ENCODE measurements at regions not wholly inside any gene's neighbourhood (a gene's known extent, or its start where the extent isn't known, plus 50 kb on each side); places are given as distances from the start of the nearest gene placed in this dataset.
"Not testable (repeated sequence)": the region's sequence is repeated elsewhere in the genome, so short reads cannot be mapped to it uniquely, and the experiment has no call there.

DNA sequence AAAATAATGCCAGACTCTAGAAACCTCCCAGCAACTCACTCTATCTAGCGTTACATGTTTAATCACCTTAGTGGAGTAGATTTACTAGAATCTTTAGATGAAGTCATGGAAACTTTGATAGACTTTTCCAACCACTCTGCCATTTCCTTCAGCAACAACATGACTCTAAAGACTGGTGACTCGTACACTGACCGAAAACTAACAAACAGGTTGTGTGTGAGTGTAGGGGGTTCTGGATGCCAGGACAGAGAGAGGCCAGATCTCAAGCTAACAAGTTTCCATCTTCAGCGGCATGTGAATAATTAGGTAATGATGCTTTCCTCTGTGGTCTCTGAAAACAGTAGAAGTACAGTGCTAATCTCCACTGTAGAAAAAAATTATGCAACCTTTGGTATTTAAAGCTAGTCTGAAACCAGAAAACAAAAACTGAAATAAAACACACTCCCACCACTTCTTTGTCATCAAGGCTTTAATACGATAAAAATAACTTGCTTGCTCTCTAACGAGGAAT lies 286.4 kb downstream of the PRDM5 start:
- in situ Hi-C loops (cut with HindIII; ENCODE audit: low sequenced_read_pairs) = no loop called here
- DNase-seq (ENCODE audit: low spot score) = no peak

DNA sequence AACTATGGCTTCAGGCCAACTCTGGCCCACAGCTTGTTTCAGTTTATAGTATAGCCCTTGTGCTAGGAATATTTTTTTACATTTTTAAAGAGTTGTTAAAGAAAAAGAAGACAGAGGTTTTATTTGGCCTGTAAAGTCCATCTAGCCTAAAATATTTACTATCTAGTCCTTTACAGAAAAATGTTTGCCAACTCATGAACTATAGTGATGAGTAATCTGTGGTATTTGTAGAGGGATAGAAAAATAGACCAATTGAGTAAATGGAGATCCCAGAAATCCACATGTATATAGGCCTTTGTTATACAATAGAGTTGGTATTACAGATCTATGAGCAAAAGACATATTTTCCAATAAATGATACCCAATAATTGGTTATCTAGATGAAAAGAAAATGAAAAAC lies 288.7 kb downstream of the PRDM5 start:
- in situ Hi-C loops (cut with HindIII; ENCODE audit: low sequenced_read_pairs) = no loop called here
- DNase-seq (ENCODE audit: low spot score) = no peak

DNA sequence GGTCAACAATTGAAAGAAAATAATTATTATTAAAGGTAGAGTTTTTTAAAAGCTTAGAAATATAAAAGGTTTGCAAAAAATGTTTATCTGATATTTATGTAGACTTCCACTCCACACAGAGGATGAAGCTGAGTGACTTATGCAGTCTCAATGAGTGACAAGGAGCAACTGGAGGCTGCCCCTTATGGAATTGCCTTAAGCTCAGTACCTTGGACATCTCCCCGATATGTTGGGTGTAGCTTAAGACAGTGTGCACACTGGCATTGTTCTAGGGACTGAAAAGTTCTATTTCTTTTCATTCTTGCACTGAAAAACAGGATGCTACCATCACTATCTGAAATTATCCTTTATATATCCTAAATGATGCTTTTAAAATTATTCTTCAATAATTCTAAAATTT lies 292.1 kb downstream of the PRDM5 start:
- no peak for DNase-seq (ENCODE audit: low spot score)
- in situ Hi-C loops (cut with HindIII; ENCODE audit: low sequenced_read_pairs) = no loop called here

DNA sequence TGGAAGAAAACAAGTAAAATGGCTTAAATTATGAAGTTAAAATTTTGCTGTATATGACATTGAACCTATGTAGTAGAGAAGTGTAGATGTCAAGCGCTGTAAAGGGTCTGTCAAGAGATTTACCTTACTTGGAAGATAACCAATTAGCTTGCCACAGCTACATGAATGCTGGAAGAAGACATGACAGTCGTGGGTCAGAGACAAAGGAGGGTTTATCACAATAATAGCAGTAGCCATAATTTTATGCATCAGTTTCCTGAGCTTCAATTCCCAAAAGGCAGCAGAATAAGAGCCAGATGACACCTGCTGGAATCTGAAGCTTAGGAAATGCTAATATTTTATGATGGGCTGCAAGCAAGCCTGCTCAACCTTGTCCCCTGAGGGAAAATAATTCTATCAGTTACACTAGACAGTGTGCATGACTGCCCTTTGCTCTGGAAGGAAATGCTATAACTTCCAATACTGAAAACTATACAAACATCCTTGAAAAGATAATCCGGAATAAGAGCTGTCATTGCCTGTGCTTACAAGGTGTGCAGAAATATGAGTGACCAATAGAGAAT lies 292.9 kb downstream of the PRDM5 start:
- in situ Hi-C loops (cut with HindIII; ENCODE audit: low sequenced_read_pairs) = no loop called here
- no peak for DNase-seq (ENCODE audit: low spot score)

DNA sequence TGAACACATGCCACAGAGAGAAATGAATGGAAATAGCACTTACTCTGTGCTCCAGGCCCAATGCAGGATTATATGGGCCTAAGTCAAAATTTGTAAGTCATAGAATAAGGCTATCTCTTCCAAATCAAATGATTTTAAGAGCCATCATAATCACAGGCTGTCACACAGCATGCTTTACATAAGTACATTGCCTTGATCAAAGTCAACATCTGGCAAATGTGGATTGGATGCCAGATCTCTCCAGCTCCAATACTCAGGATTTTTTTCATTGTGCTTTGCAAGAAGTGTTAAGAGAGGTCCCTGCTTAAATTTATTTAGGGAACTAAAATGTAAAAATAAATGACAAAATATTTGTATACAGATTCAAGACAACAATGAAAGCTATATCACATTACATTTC lies 299.9 kb downstream of the PRDM5 start:
- in situ Hi-C loops (cut with HindIII; ENCODE audit: low sequenced_read_pairs) = no loop called here
- no peak for DNase-seq (ENCODE audit: low spot score)

DNA sequence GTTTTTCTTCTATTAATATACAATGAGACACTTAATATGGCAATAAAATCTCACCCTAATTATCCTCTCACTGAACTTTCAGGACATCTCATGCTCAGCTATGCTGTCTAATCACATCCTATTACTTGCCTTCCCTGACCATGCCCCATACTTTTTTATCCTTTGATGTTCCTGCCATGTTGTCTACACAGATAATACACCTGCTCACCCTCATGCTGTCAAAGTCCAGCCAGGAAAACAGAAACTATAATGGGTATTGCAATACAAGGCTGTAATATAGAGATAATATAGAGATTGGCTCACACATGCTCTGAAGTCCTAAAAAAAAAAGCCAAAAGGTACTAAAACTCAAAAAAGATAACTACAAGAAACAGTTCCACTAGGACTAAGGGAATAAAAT lies 305.4 kb downstream of the PRDM5 start:
- in situ Hi-C loops (cut with HindIII; ENCODE audit: low sequenced_read_pairs) = no loop called here
- DNase-seq (ENCODE audit: low spot score) = no peak

DNA sequence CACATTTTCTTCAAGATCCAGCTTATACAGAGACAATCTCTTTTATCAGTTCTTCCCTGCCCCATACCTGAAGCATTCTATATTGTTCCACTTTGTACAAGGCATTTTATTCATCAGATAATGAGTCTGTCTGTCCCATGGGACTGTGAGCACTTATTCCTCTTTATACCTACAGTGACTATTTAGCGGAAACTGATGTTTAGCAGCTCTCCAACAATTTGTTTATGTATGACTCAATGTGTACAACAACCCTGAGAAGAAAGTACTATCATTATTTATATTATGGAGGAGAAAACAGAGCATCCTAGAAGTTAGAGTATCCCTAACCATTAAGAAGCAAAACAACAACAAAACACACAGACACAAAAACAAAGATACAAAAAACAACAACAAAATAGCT lies 306.5 kb downstream of the PRDM5 start:
- in situ Hi-C loops (cut with HindIII; ENCODE audit: low sequenced_read_pairs) = no loop called here

DNA sequence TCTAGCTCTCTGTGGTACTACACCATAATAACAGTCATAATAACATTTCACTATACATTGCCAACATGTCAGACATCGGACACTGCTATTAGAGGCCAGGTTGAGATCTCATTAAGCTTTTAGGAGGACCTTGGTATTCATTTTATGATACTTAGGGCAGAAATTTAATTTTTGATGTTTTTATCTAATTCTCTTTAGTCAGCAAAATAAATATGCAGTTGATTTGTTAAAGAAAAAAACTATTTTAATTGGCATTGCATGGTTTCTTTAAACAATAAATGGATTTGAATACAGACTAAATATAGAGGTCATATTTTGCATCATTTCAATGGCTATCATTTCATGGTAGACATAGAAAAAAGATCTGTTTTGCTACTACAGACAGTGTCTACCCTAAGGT lies 308.7 kb downstream of the PRDM5 start:
- in situ Hi-C loops (cut with HindIII; ENCODE audit: low sequenced_read_pairs) = no loop called here
- no peak for DNase-seq (ENCODE audit: low spot score)

More for the DNA sequence above, 306.5 kb downstream of the PRDM5 start:
- DNase-seq (ENCODE audit: low spot score) = no peak

DNA sequence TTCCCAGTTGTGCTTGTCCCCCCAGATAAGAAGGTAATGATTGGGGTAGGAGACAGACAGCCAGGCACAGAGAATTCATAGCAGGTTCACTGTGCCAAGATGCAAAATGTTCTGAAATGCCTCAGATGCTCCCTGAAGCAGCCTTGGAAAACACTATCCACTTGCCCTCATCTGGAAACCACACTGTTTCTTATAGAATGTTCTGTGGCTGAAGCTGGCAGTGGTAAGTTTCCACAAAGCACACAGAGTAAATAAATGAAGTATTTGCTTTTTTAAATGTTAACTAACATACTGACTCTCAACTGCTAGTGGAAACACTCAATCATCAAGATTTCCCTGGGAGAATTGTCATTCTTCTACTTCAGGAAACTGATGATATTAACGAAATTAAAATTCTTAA lies 311.4 kb downstream of the PRDM5 start:
- DNase-seq (ENCODE audit: low spot score) = no peak
- in situ Hi-C loops (cut with HindIII; ENCODE audit: low sequenced_read_pairs) = no loop called here

DNA sequence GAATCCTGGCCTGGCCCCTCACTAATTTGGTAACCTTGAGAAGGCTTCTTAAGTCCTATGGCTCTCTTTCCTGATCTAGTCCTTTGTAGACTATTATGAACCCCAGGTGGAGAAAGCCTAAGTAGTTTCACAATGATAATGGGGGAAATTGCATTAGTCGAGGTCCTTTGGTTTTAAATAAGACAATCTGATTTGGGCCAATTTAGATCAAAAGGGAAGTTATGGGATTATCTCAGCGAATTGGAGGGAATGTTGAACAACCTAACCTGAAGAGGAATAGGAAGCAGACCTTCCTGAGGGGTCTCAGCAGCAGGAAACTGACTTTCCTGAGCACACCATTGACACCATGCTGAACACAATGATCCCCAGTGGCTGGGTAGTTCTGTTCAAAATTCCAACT lies 331.5 kb downstream of the PRDM5 start:
- in situ Hi-C loops (cut with HindIII; ENCODE audit: low sequenced_read_pairs) = no loop called here
- no peak for DNase-seq (ENCODE audit: low spot score)

DNA sequence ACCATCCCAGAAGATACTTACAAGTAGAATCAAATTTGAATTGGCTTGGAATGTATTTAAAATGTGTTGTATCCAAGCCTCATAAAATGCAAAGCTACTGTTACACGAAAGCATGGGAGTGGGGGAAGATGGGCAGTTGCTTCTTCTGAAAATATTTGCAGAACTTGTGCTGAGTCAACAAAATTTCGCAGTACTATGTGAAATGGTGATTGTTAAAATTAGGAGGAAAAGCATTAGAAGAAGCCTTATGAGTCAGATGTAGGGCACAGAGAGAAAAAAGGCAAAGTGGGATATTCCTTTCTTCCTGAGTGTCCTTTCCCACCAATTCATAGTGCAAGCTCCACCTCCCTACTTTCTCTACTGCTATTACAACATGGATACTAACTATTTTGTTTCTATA lies 332.7 kb downstream of the PRDM5 start:
- in situ Hi-C loops (cut with HindIII; ENCODE audit: low sequenced_read_pairs) = no loop called here
- no peak for DNase-seq (ENCODE audit: low spot score)

DNA sequence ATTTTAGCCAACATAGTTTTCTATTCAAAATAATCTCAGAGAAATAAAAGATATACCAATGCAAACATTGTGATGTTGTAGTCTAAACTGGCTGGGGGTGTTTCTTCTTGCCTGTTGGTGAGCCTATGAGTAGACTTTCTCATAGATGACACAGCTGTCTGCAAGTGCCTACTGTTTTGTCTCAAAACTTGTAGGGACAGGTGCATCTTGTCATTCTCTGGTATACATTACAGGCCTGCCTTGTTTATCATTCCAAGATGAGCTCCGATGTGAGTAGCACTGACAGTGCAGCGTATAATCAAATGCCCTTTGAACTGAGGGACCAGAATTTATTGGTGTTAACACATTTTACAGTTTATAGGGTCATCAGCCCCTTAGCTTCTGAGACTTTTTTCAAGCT lies 353.8 kb downstream of the PRDM5 start:
- no peak for DNase-seq (ENCODE audit: low spot score)
- in situ Hi-C loops (cut with HindIII; ENCODE audit: low sequenced_read_pairs) = no loop called here

DNA sequence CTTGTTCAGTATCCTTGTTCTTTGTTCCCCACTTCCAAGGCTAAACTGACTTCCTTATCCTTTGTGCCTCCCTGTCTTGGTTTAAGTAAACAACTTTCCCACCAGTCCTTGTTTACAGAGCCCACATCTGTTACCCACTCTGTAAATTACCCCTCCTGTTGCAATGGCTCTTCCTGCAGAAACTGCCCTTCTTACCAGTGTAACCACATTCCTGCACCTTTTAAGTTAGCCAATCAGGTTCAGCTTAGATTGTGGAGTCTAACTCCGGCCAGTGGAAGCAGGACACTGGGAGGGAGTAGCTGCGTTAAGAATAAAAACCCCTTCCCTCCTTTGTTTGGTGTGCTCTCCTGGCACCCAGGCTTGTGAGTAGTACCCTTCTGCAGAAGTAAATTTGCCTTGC lies 360.9 kb downstream of the PRDM5 start:
- no peak for DNase-seq (ENCODE audit: low spot score)
- in situ Hi-C loops (cut with HindIII; ENCODE audit: low sequenced_read_pairs) = no loop called here

DNA sequence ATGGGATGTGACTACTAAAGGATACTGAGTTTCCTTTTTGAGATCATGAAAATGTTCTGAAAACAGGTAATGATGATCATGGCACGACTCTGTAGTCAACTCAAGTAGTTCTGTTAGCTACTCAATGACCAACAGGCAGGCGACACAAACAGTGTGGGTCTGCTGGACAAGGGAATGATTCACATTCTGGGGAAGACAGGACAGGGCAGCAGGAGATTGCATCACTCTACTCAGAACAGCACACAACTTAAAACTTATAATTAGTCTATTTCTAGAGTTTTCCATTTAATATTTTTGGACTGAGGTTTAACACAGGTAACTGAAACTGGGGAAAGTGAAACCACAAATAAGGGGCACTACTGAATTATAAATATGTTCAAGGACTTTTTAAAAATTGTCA lies 365.2 kb downstream of the PRDM5 start:
- in situ Hi-C loops (cut with HindIII; ENCODE audit: low sequenced_read_pairs) = no loop called here
- no peak for DNase-seq (ENCODE audit: low spot score)

DNA sequence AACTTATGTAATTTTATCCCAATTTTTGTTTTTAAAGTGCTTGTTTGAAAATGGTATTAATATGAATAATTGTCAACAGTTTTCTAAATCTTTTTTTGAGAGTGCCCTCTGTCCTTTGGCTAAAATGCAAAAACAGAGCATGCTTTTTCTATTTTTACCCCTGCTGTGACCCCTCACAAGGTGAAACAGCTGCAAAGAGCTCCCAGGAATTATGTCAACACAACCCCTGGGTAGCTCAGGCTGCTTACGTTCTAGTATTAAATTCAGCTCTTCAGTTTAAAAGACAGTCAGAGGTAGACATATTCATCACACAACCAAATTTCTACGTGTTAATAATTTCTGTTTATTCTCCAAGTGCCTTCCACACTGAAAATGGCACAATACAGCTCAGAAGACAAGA lies 367.5 kb downstream of the PRDM5 start:
- no peak for DNase-seq (ENCODE audit: low spot score)
- in situ Hi-C loops (cut with HindIII; ENCODE audit: low sequenced_read_pairs) = no loop called here

DNA sequence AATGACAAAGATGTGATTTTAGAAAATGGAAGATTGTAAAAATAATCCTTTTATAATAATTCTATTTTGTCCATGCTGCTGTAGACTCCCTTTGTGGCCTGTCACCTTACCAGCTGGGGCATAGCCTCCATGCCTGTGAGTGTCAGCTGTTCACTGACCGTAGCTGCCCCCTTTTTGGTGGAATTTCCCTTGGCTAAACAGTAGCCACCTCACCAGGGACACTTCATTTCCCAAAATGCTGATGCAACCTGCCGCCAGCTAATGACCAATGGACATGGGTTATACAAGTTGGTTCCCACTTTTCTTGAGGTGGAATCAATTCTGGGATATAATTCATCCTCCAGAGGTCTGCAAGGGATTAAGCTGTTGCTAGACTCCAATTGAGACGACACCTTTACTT lies 368.4 kb downstream of the PRDM5 start:
- in situ Hi-C loops (cut with HindIII; ENCODE audit: low sequenced_read_pairs) = no loop called here
- DNase-seq (ENCODE audit: low spot score) = no peak

DNA sequence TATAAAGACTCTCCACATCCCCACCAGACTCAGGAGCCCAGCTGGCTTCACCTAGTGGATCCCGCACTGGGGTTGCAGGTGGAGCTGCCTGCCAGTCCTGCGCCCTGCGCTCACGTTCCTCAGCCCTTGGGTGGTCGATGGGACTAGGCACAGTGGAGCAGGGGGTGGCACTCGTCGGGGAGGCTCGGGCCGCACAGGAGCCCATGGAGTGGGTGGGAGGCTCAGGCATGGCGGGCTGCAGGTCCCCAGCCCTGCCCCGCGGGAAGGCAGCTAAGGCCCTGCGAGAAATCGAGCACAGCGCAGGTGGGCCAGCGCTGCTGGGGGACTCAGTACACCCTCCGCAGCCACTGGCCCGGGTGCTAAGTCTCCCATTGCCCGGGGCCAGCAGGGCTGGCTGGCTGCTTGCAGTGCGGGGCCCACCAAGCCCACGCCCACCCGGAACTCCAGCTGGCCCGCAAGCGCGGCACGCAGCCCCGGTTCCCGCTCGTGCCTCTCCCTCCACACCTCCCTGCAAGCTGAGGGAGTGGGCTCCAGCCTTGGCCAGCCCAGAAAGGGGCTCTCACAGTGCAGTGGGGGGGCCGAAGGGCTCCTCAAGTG lies 371.8 kb downstream of the PRDM5 start:
- DNase-seq (ENCODE audit: low spot score); in situ Hi-C loops (cut with HindIII; ENCODE audit: low sequenced_read_pairs): not testable (repeated sequence)

DNA sequence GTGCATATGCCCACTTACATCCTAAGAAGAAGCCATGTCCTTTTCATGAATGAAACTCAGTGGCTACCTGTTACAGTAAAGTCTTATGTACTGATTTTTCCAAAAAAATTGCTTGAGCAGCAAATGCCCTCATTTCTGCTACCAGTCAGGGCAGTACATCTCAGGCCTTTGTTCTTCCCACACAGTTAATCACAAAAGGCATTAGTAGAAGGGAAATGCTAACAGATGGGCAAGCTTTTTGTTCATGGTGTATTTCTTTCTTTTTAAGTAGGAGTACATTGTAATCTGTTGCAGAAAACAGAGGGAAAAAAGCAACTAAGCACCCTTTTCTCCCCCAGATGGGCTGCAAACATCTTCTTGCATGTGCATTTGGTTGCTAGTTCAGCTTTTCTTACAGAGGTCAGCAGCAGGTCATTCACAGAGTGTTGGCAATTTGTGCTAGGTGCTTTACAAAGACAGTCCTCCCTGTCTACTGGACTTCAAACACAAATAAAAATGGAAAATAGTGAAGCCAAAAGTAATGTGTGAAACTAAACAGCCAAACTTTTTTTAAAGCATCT lies 373.4 kb downstream of the PRDM5 start:
- in situ Hi-C loops (cut with HindIII; ENCODE audit: low sequenced_read_pairs) = no loop called here
- DNase-seq (ENCODE audit: low spot score) = no peak

DNA sequence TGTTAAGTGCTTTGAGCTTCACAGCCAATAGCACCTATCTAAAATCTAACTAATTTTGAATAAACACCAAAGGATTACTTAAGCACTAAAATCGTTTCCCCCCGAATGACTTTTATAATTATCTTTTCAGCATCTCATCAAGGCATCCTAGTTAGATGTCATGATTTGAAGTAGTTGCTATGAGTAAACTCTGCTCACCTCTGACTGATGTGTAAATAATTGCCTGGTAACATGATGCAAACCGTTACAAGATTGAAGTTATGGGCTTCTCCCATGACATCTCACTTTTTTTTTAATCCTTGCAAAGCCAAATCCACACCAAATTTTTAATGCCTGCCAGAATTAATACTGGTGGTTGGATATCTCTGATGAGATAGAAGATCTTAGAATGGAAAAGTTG lies 377.1 kb downstream of the PRDM5 start:
- DNase-seq (ENCODE audit: low spot score) = no peak
- in situ Hi-C loops (cut with HindIII; ENCODE audit: low sequenced_read_pairs) = no loop called here

DNA sequence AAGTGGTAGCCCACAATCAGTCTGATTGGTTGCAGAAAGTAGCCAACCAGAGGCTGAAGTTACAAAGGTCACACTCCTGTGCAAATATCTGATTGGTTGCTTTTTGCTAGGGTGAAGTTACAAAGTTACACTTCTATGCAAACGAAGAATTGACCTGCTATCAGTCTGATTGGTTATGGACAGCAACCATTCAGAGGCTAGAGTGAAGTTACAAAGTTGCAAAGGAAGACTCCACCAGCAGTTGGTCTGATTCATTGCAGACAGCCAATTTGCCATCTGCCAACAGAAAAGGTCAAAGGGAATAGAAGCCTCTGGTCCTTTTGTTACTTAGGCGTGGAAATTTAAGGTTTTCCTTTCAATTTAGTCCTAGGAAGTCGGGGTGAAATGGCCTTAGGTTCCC lies 377.7 kb downstream of the PRDM5 start:
- in situ Hi-C loops (cut with HindIII; ENCODE audit: low sequenced_read_pairs) = no loop called here
- DNase-seq (ENCODE audit: low spot score) = no peak

DNA sequence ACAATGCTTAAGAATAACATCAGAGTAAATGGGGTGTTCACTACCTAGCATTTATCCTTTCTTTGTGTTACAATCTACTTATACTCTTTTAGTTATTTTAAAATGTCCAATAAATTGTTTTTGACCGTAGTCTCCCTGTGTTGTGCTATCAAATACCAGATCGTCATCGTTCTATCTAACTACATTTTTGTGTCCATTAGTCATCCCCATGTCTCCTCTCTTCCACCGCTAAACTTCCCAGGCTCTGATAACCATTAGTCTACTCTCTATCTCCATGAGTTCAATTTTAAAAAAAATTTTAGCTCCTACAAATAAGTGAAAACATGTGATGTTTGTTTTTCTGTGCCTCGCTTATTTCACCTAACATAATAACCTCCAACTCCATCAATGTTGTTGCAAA lies 381.9 kb downstream of the PRDM5 start:
- in situ Hi-C loops (cut with HindIII; ENCODE audit: low sequenced_read_pairs) = no loop called here

More for the DNA sequence above, 381.9 kb downstream of the PRDM5 start:
- DNase-seq (ENCODE audit: low spot score) = no peak

Data from G401 (cell line).